SK-N-SH (cell line): ENCODE measurements at regions not wholly inside any gene's neighbourhood (a gene's known extent, or its start where the extent isn't known, plus 50 kb on each side); places are given as distances from the start of the nearest gene placed in this dataset.

Experiments
- CTCF ChIA-PET: fragments of 300-600, 350-600 bp; formaldehyde crosslinking; extraction: SDS; loops from one replicate; lab custom pipeline; 2021; lab: Yijun Ruan, JAX
- POLR2A ChIA-PET: fragments of 350-600 bp; sonication (Branson Sonifier 250); formaldehyde crosslinking; extraction: SDS; loops from one replicate; lab custom pipeline; 2020; ENCODE audit warnings: antibody characterized with exemption, inconsistent platforms; lab: Yijun Ruan, JAX
- DNase-seq: peaks from one replicate; pipeline ENCODE4 v3.0.0; 2012
- H2AFZ ChIP-seq: fragments of 200-600 bp; sonication (generic); 2 replicates; pipeline ENCODE4 v1.8.1; 2016; ENCODE audit warnings: antibody characterized with exemption, mild to moderate bottlenecking, low read depth
- H3F3A ChIP-seq: fragments of 200-600 bp; sonication (generic); replicated peaks from 2 replicates; pipeline ENCODE3; 2016; ENCODE audit warnings: antibody characterized with exemption, mild to moderate bottlenecking; ENCODE audit not compliant: insufficient read depth
- H3K27ac ChIP-seq, 2 experiments: fragments of 200-500 bp in 1 of 2; fragments of 200-600 bp in 1 of 2; sonication (Bioruptor generic) in 1 of 2; sonication (generic), shearing (Covaris generic) in 1 of 2; 2 replicates each; pipeline versions ENCODE4 v1.5.1 to v1.6.1; 2014 to 2016; ENCODE audit warnings: low read depth in 2 of 2, inconsistent platforms in 1 of 2, low read length in 1 of 2, mild to moderate bottlenecking in 1 of 2, mixed read lengths in 1 of 2
- H3K27me3 ChIP-seq: fragments of 200-600 bp; sonication (generic), shearing (Covaris generic); 2 replicates; pipeline ENCODE4 v1.6.1; 2016; ENCODE audit warnings: mixed run types; ENCODE audit not compliant: insufficient read depth
- H3K36me3 ChIP-seq, 2 experiments: fragments of 200-500 bp in 1 of 2; fragments of 200-600 bp in 1 of 2; sonication (Bioruptor generic) in 1 of 2; sonication (generic) in 1 of 2; replicated peaks in 1 of 2; 2 replicates each; pipeline versions ENCODE3 to v1.5.1; 2014 to 2016; ENCODE audit warnings: low read length in 1 of 2, mild to moderate bottlenecking in 1 of 2; ENCODE audit not compliant: insufficient read depth in 2 of 2, control insufficient read depth in 1 of 2
- H3K4me1 ChIP-seq, 2 experiments: fragments of 200-500 bp in 1 of 2; fragments of 200-600 bp in 1 of 2; sonication (Bioruptor generic) in 1 of 2; sonication (generic), shearing (Covaris generic) in 1 of 2; 2 replicates each; pipeline versions ENCODE4 v1.5.1 to v1.6.1; 2014 to 2016; ENCODE audit warnings: low read depth in 1 of 2, low read length in 1 of 2, mixed run types in 1 of 2; ENCODE audit not compliant: insufficient read depth in 2 of 2, control insufficient read depth in 1 of 2
- H3K4me2 ChIP-seq: fragments of 200-600 bp; sonication (generic), shearing (Covaris generic); 2 replicates; pipeline ENCODE4 v1.6.1; 2017; ENCODE audit warnings: mixed run types
- H3K4me3 ChIP-seq, 2 experiments: fragments of 200-500 bp in 1 of 2; fragments of 200-600 bp in 1 of 2; sonication (Bioruptor generic) in 1 of 2; sonication (generic), shearing (Covaris generic) in 1 of 2; 2 replicates each; pipeline versions ENCODE4 v1.5.1 to v1.8.1; 2014 to 2016; ENCODE audit warnings: low read depth in 2 of 2, inconsistent platforms in 1 of 2, low read length in 1 of 2, mild to moderate bottlenecking in 1 of 2, mixed read lengths in 1 of 2, moderate library complexity in 1 of 2
- H3K79me2 ChIP-seq: fragments of 200-600 bp; sonication (generic); 2 replicates; pipeline ENCODE4 v1.8.1; 2017; ENCODE audit warnings: mild to moderate bottlenecking; ENCODE audit not compliant: insufficient read depth
- H3K9ac ChIP-seq: fragments of 200-600 bp; sonication (generic); 2 replicates; pipeline ENCODE4 v1.6.1; 2017; ENCODE audit warnings: mixed run types
- H3K9me2 ChIP-seq: fragments of 200-600 bp; sonication (generic); 2 replicates; pipeline ENCODE4 v1.6.1; 2017; ENCODE audit warnings: mixed run types
- H3K9me3 ChIP-seq: fragments of 200-600 bp; sonication (generic); 2 replicates; pipeline ENCODE4 v1.6.1; 2017; ENCODE audit warnings: mixed run types, mild to moderate bottlenecking, moderate library complexity
- H4K20me1 ChIP-seq: fragments of 200-600 bp; sonication (generic); 2 replicates; pipeline ENCODE4 v1.6.1; 2017; ENCODE audit warnings: mild to moderate bottlenecking, mixed run types; ENCODE audit not compliant: insufficient read depth
- CHD2 ChIP-seq: fragments of 150-350 bp; IDR thresholded peaks from 2 replicates; pipeline ENCODE4 v1.6.1; 2018; ENCODE audit warnings: low read length; ENCODE audit not compliant: partially characterized antibody
- ELF1 ChIP-seq: IDR thresholded peaks from 2 replicates; pipeline ENCODE4 v1.4.0; 2012
- EP300 ChIP-seq, 2 experiments: IDR thresholded peaks; 2 replicates each; pipeline versions ENCODE4 v1.4.0 to v1.6.1; 2012; ENCODE audit warnings: borderline replicate concordance in 1 of 2, low read depth in 1 of 2, low read length in 1 of 2
- EZH2phosphoT487 ChIP-seq: fragments of 200-600 bp; sonication (generic); IDR thresholded peaks from 2 replicates; pipeline ENCODE4 v1.6.1; 2017; ENCODE audit warnings: low read depth, mixed run types, mild to moderate bottlenecking, antibody characterized with exemption, moderate library complexity, borderline replicate concordance
- FOSL2 ChIP-seq: IDR thresholded peaks from 2 replicates; pipeline ENCODE4 v1.4.0; 2012; ENCODE audit warnings: low read depth, mild to moderate bottlenecking, moderate library complexity, borderline replicate concordance
- GABPA ChIP-seq: IDR thresholded peaks from 2 replicates; pipeline ENCODE4 v1.4.0; 2012; ENCODE audit warnings: low read depth, mild to moderate bottlenecking
- GATA2 ChIP-seq: sonication (generic); formaldehyde crosslinking; IDR thresholded peaks from 2 replicates; pipeline ENCODE4 v1.5.0; 2020; ENCODE audit warnings: mild to moderate bottlenecking, missing genetic modification reagents
- JUND ChIP-seq: IDR thresholded peaks from 2 replicates; pipeline ENCODE4 v1.4.0; 2012
- MEF2A ChIP-seq: IDR thresholded peaks from 2 replicates; pipeline ENCODE4 v1.4.0; 2012; ENCODE audit warnings: low read depth, borderline replicate concordance
- MXI1 ChIP-seq: IDR thresholded peaks from 2 replicates; pipeline ENCODE4 v1.6.1; 2012; ENCODE audit warnings: mild to moderate bottlenecking, low read depth, low read length, improper control_type of control experiment
- NFIC ChIP-seq: IDR thresholded peaks from 2 replicates; pipeline ENCODE4 v1.4.0; 2012; ENCODE audit warnings: borderline replicate concordance
- POLR2AphosphoS5 ChIP-seq: IDR thresholded peaks from 2 replicates; pipeline ENCODE4 v1.6.1; 2012; ENCODE audit warnings: low read depth, low read length
- RFX5 ChIP-seq: IDR thresholded peaks from 2 replicates; pipeline ENCODE4 v1.6.1; 2012; ENCODE audit warnings: mild to moderate bottlenecking, improper control_type of control experiment, low read length
- RXRA ChIP-seq: IDR thresholded peaks from 2 replicates; pipeline ENCODE4 v1.4.0; 2012; ENCODE audit warnings: low read depth, mild to moderate bottlenecking, borderline replicate concordance
- SMC3 ChIP-seq: IDR thresholded peaks from 2 replicates; pipeline ENCODE4 v1.6.1; 2012; ENCODE audit warnings: low read depth, low read length, improper control_type of control experiment
- TCF12 ChIP-seq: IDR thresholded peaks from 2 replicates; pipeline ENCODE4 v1.4.0; 2012
- TEAD4 ChIP-seq: IDR thresholded peaks from 2 replicates; pipeline ENCODE4 v1.4.0; 2012; ENCODE audit warnings: mild to moderate bottlenecking, borderline replicate concordance; ENCODE audit not compliant: insufficient read depth
- USF1 ChIP-seq: IDR thresholded peaks from 2 replicates; pipeline ENCODE4 v1.4.0; 2012; ENCODE audit warnings: low read depth, borderline replicate concordance
- YY1 ChIP-seq: IDR thresholded peaks from 2 replicates; pipeline ENCODE4 v1.4.0; 2012; ENCODE audit warnings: low read depth, mild to moderate bottlenecking
- WGBS: methylation state at CpG from one replicate; pipeline ENCODE4 v1.1.6; 2017; ENCODE audit warnings: low lambda C conversion rate; 5-methylcytosine and 5-hydroxymethylcytosine counted together
- TF ChIP-seq, protein P1 (sequence below): IDR thresholded peaks from 2 replicates; pipeline ENCODE4 v1.4.0; 2012; ENCODE audit warnings: low read depth
- TF ChIP-seq, protein P2 (sequence below): IDR thresholded peaks from 2 replicates; pipeline ENCODE4; 2012
- TF ChIP-seq, protein P3 (sequence below): fragments of 150-350 bp; IDR thresholded peaks from 2 replicates; pipeline ENCODE4 v1.6.1; 2017; ENCODE audit warnings: antibody characterized with exemption, low read length, low read depth, borderline replicate concordance

DNA sequence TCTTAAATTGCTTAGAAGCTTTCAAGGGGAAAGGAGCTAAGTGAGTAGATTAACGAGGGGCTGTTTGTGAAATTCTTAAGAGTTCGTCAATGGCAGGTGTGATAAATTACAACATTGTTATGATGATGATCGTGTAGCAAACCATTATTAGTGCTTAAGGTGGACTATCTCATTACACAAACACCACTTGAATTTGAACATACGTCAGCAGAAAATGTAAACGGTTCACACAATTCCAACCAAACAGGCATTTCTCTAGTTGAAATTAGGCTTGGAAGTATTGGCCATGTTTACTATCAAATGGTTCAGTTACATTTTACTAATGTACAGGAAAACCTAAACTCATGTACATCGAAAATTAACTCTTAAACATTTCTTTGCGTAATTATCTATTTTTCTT lies 102.8 kb downstream of the PYDC2 start (continued):
- TF ChIP-seq USF1 (no peak), JUND (no peak), TEAD4 (no peak), EZH2phosphoT487 (no peak), MXI1 (no peak), FOSL2 (no peak)
- TF ChIP-seq, protein P1, sequence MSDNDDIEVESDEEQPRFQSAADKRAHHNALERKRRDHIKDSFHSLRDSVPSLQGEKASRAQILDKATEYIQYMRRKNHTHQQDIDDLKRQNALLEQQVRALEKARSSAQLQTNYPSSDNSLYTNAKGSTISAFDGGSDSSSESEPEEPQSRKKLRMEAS = no peak

DNA sequence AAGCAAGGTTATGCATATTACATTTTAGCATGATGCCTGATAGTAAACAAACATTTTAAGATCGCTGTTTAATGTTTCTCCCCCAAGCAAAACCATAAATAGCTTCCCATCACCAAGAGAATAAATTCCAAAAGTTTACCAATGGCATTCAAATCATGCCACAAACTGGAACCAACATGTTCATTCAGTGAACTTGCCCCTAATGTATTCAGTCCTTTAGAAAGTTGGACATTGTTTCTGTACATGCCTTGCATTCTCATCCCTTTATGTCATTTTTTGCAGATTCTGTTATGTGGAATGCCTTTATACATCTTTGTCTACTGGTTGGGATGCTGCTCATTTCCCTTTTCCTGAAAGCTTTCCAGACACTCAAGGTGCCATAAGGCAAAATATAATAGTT lies 105.5 kb downstream of the PYDC2 start:
- TF ChIP-seq GABPA (no peak), EP300 (IDR thresholded peaks at IDR 0.05; ENCODE audit: borderline replicate concordance in 1 of 2, low read depth in 1 of 2, low read length in 1 of 2) (no peak), NFIC (no peak), TEAD4 (no peak), RXRA (no peak), ELF1 (no peak), EZH2phosphoT487 (no peak), MEF2A (no peak), RFX5 (no peak), GATA2 (CRISPR knock-in tag) (no peak), FOSL2 (no peak), TCF12 (no peak), MXI1 (no peak), SMC3 (no peak), POLR2AphosphoS5 (no peak), YY1 (no peak), CHD2 (no peak)
- TF ChIP-seq, protein P2, sequence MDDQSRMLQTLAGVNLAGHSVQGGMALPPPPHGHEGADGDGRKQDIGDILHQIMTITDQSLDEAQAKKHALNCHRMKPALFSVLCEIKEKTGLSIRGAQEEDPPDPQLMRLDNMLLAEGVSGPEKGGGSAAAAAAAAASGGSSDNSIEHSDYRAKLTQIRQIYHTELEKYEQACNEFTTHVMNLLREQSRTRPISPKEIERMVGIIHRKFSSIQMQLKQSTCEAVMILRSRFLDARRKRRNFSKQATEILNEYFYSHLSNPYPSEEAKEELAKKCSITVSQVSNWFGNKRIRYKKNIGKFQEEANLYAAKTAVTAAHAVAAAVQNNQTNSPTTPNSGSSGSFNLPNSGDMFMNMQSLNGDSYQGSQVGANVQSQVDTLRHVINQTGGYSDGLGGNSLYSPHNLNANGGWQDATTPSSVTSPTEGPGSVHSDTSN = no peak
- TF ChIP-seq, protein P3, sequence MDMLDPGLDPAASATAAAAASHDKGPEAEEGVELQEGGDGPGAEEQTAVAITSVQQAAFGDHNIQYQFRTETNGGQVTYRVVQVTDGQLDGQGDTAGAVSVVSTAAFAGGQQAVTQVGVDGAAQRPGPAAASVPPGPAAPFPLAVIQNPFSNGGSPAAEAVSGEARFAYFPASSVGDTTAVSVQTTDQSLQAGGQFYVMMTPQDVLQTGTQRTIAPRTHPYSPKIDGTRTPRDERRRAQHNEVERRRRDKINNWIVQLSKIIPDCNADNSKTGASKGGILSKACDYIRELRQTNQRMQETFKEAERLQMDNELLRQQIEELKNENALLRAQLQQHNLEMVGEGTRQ = no peak
- no peak overlapping the region for H3K9ac ChIP-seq
- no peaks in the 10 kb centered on the region for H3F3A ChIP-seq
- WGBS = 27% methylated on average over 1 of the region's 1 CpG
- H3K79me2 ChIP-seq = no peaks in the 10 kb centered on the region
- ChIA-PET POLR2A (no interaction called here), CTCF (no interaction called here)
- no peaks in the 10 kb centered on the region for H3K9me2 ChIP-seq
- H3K27me3 ChIP-seq = no peaks in the 10 kb centered on the region
- no peak overlapping the region for H3K4me2 ChIP-seq
- H3K9me3 ChIP-seq = no peaks in the 10 kb centered on the region
- H3K4me3 ChIP-seq = no peak overlapping the region
- no peaks in the 10 kb centered on the region for H4K20me1 ChIP-seq
- no peaks in the 10 kb centered on the region for H3K36me3 ChIP-seq
- H3K27ac ChIP-seq = no peak overlapping the region
- H2AFZ ChIP-seq = no peak overlapping the region
- DNase-seq = no peak
- no peaks in the 10 kb centered on the region for H3K4me1 ChIP-seq
